Fibroblast of the aortic adventitia (primary cell): ENCODE measurements at regions not wholly inside any gene's neighbourhood (a gene's known extent, or its start where the extent isn't known, plus 50 kb on each side); places are given as distances from the start of the nearest gene placed in this dataset.
A peak's percentile ranks its signal among the peaks of the same experiment; 100 is the strongest.

Experiments
- DNase-seq: peaks from one replicate; pipeline ENCODE4 v3.0.0-alpha.2; 2010; ENCODE audit warnings: low read depth
- H3K4me3 ChIP-seq: 2 replicates; pipeline ENCODE4 v1.5.1; 2011; ENCODE audit warnings: low read depth, mild to moderate bottlenecking, control low read depth, low read length, moderate library complexity
- CTCF ChIP-seq: IDR thresholded peaks from 2 replicates; pipeline ENCODE4 v1.5.1; 2011; ENCODE audit warnings: mild to moderate bottlenecking, low read length, control low read depth, inconsistent platforms; ENCODE audit not compliant: insufficient read depth

- TF ChIP-seq CTCF: no peak
- H3K4me3 ChIP-seq: no peak overlapping the region
- no peak for DNase-seq
Observed at GRCh38 chr9:86458191-86458855, 104.1 kb upstream of the TUT7 start.

DNA sequence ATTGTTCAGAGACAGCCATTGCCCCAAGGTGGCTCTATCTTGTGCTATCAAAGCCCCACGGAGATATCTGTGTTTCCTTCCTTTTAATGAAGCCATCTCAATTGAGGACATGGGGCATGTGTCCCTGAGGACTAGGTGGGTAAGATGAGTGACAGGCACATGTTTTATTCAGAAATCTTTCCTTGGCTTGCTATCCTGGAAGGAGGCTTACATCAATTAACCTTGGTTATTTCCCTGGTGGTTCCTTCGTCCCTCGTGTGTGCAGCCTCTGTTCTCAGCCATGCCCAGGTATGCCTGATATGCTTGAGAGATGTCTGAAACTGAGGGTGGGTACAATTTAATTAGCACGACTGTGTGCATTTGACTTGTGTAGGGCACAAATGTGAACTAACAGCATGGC, 102.2 kb upstream of the TUT7 start:
- TF ChIP-seq CTCF: no peak
- H3K4me3 ChIP-seq: no peak overlapping the region
- no peak for DNase-seq

- peak; percentile 53 for DNase-seq
- no peak for TF ChIP-seq CTCF
- H3K4me3 ChIP-seq: no peak overlapping the region
Observed at GRCh38 chr9:86454701-86455615, 100.7 kb upstream of the TUT7 start.

GRCh38 chr9:86452201-86452828, 98.1 kb upstream of the TUT7 start:
- H3K4me3 ChIP-seq: no peak overlapping the region
- DNase-seq: peak; percentile 9
- no peak for TF ChIP-seq CTCF

DNA sequence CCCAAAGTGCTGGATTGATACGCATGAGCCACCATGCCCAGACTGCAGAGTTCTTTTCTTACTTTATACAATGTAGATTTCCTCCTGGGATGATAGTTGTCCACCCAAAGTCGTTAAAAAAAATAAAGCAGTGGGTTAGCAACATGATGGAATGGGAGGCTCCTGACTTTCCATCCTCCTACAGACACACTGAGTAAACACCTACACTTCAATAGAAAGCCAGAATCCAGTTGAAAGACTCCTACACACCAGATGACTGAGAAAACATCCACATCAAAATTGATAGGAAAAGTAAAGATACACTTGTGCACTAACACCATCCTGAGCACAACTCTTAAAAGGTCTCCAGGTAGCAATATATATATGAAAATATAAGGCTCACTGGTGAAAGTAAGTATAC, 95.0 kb upstream of the TUT7 start:
- TF ChIP-seq CTCF: no peak
- no peak overlapping the region for H3K4me3 ChIP-seq
- DNase-seq: no peak

- no peak for DNase-seq
- no peak for TF ChIP-seq CTCF
- no peak overlapping the region for H3K4me3 ChIP-seq
Observed at GRCh38 chr9:86445671-86446070, 91.5 kb upstream of the TUT7 start.
